Stimulated activated naive CD8-positive, alpha-beta T cell treated with anti-CD3 and anti-CD28 coated beads, Interleukin-15, amount 100 ng/mL, for 72 hours (primary cell): ENCODE measurements at regions not wholly inside any gene's neighbourhood (a gene's known extent, or its start where the extent isn't known, plus 50 kb on each side); places are given as distances from the start of the nearest gene placed in this dataset.
A peak's percentile ranks its signal among the peaks of the same experiment; 100 is the strongest.

Experiments
- ATAC-seq: fragments of 150-1000 bp; cut with Tn5 transposase; 2 replicates; pipeline ENCODE4 v1.10.0; 2021; ENCODE audit warnings: mild to moderate bottlenecking, moderate library complexity
- DNase-seq, 2 donors: peaks; one replicate each; pipeline ENCODE4 v3.0.0; 2021 to 2022
- H3K27ac Mint-ChIP-seq, 2 donors: one replicate each; pipeline ENCODE4 v1.8.0; 2022; ENCODE audit warnings: mild to moderate bottlenecking in 2 of 2, mixed read lengths in 2 of 2, moderate library complexity in 2 of 2
- H3K27me3 Mint-ChIP-seq: one replicate; pipeline ENCODE4 v1.8.0; 2022; ENCODE audit warnings: mixed read lengths
- H3K4me1 Mint-ChIP-seq: one replicate; pipeline ENCODE4 v1.8.0; 2022; ENCODE audit warnings: mild to moderate bottlenecking, mixed read lengths
- H3K4me3 Mint-ChIP-seq, 2 donors: one replicate each; pipeline ENCODE4 v1.8.0; 2022; ENCODE audit warnings: mild to moderate bottlenecking in 2 of 2, mixed read lengths in 2 of 2, moderate library complexity in 1 of 2
- H3K9me3 Mint-ChIP-seq, 2 donors: one replicate each; pipeline ENCODE4 v1.8.0; 2022; ENCODE audit warnings: mixed read lengths in 2 of 2

DNA sequence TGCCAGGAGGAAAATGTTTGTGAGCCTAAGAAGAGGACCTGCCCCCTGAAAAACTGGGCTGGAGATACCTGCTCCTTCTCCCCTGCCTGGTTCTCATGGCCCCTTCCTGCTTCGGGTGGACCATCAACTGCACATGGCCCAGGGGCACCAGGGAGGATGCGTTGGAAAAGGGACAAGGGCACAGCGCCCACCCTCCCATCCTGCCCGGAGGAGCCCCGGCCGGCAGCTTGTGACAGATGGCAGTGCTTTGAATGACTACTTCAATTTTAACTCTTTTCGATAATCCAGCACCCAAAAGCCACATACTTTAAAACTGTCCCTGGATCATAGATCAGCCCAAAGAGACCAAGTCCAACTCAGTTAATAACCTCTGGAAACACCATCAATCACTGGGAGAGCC lies 135.8 kb upstream of the NECTIN1 start:
- H3K9me3 Mint-ChIP-seq, result no peaks in the 10 kb centered on the region
- H3K27me3 Mint-ChIP-seq, result peaks cover 11% of the 10 kb centered on the region
- no peak for ATAC-seq
- H3K4me3 Mint-ChIP-seq, result no peak overlapping the region
- DNase-seq, result no peak
- H3K4me1 Mint-ChIP-seq, result no peaks in the 10 kb centered on the region
- no peak overlapping the region for H3K27ac Mint-ChIP-seq

DNA sequence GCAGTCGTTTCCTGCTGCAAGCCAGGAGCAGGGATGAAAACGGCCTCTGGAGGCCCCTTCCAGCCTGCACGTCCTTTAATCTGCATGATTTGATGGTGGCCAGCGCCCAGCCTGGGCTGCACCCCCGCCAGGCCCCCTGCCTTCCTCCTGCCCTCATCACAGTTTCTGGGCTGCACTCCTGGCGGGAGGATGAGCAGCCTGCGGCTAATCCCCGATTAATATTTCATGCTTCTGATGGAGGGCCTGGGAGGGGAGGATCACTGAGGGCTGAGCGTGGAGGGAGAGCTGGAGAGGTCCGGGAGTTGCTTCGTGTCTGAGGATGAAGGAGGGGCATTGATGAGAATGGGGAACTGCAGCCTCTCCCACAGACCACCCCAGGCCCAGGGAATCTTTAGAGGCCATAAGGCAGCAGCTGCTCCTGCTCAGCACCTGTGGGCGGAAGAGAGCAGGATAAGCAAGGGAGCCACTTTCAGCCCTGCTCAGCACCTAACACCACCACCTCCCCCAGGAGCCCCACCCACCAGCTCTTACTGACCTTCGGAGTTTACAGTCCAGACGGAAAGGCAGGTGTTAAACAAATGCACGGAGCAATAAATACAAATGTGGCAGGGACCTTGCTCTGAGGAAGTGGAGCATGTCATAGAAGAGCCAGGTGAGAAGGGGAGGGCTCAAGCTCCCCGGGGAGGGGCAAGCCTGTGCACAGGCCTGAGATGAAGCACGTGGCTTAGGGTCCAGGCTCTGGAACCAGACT lies 135.0 kb upstream of the NECTIN1 start:
- Mint-ChIP-seq H3K9me3 (no peaks in the 10 kb centered on the region), H3K27ac (no peak overlapping the region), H3K4me1 (no peaks in the 10 kb centered on the region), H3K27me3 (peaks cover 18% of the 10 kb centered on the region), H3K4me3 (no peak overlapping the region)
- ATAC-seq, result no peak
- DNase-seq, result no peak

DNA sequence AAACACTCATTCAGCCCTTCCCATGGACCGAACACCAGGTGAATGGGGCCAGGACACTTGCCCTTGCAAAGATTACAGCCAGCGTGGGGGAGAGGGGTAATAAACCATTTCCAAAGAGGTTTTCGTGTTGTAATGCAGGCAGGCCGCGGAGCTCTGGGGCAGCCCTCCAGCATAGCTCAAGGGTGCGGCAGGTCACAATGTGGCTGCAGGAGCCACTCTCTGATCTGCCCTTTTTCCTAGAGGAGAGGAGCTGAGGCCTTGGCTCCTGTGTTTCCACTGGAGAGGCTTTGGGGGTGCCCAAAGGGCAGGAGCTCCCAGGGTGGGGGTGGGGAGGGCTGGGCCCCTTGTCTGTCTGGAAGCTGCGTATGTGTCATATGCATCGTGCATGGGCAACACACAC lies 134.2 kb upstream of the NECTIN1 start:
- ATAC-seq (no peak), DNase-seq (no peak)
- Mint-ChIP-seq H3K4me3 (no peak overlapping the region), H3K27me3 (peaks cover 25% of the 10 kb centered on the region), H3K27ac (no peak overlapping the region), H3K4me1 (no peaks in the 10 kb centered on the region), H3K9me3 (no peaks in the 10 kb centered on the region)

DNA sequence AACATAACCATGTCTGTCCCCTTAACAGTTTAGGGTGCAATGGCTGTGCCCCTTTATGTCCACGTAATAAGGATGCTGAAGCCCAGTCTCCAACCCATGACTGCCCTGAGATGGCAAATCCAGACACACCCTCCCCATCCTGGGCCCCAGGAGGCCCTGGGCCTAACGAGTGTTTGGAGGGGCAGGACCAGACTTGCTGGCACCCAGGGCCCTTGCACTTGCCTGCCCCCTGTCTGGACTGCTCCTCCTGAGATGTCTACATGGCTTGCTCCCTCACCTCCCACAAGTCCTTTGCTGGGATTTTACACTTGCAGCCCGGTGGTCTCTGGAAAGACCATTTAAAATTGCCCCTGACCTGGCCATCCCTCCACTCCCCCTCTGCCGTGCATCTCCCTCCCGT lies 132.2 kb upstream of the NECTIN1 start:
- Mint-ChIP-seq H3K4me1 (no peaks in the 10 kb centered on the region), H3K9me3 (no peaks in the 10 kb centered on the region), H3K4me3 (no peak overlapping the region), H3K27ac (no peak overlapping the region), H3K27me3 (peaks cover 25% of the 10 kb centered on the region)
- DNase-seq (no peak), ATAC-seq (no peak)

DNA sequence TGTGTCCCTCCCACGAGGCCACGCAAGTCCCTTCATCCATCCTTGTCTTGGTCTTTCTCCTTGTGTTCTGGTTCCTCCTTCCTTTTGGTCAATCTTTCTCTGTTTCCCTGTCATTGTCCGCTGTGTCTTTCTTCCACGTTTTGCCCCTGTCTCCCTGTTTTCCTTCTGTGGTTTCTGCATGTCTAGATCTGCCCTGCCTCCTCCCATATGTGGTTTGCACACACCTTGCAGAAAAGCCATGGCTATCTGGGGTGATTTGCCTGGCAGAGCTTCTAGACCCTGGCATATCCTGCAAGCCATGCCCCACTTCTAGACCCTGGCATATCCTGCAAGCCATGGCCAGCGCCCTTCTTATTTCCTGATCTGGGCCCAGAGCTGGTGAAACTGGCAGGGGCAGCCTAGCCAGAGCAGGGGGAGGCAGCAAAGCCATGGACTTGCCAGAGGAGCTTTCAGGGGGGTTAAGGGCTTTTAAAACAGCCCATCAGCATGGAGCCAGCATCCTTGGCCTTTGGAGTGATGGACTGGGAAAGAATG lies 131.6 kb upstream of the NECTIN1 start:
- ATAC-seq, result no peak

DNA sequence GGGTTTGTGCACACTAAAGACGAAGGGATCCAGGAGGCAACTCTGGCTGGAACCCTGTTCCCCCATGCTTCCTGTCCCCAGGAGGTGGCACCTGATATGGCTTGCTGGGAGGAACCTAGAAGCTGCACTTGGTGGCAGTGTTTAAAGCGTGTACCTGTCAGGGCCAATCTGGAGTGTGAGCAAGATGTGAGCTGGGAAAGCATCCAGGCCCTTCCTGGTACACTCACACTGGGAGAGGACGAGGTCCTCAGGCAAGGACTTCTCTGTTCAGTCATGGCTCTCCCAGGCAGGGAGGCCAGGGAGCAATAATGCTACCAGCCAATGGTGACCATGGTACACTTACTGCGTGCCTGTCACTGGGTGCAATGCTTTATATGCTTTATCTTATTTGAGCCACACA lies 130.7 kb upstream of the NECTIN1 start:
- no peak overlapping the region for H3K27ac Mint-ChIP-seq
- ATAC-seq (peak; percentile 22), DNase-seq (no peak)
- H3K4me1 Mint-ChIP-seq, result no peaks in the 10 kb centered on the region
- no peak overlapping the region for H3K4me3 Mint-ChIP-seq
- peaks cover 25% of the 10 kb centered on the region for H3K27me3 Mint-ChIP-seq
- H3K9me3 Mint-ChIP-seq, result no peaks in the 10 kb centered on the region

More for the DNA sequence above, 131.6 kb upstream of the NECTIN1 start:
- Mint-ChIP-seq H3K4me3 (no peak overlapping the region), H3K4me1 (no peaks in the 10 kb centered on the region), H3K9me3 (no peaks in the 10 kb centered on the region), H3K27ac (no peak overlapping the region), H3K27me3 (peaks cover 25% of the 10 kb centered on the region)
- no peak for DNase-seq

DNA sequence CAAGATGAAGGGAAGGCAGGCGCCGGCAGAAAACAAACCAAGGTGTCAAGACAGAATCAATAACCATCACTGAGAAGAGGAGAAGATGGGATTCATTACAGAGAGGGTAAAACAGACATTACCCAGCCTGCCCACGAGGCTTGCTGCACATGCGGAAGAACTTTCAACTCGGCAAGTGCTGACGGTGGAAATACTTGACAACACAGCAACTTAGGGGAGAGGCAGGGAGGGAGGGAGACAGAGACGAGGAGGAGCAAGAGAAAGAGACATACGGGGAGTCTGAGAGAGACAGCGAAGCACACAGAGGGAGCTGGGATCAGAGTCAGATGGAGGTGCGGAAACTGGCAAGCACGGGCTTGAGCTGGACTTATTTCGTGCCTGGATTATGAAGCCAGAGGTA lies 129.3 kb upstream of the NECTIN1 start:
- Mint-ChIP-seq H3K9me3 (no peaks in the 10 kb centered on the region), H3K4me1 (no peaks in the 10 kb centered on the region), H3K27ac (no peak overlapping the region), H3K4me3 (no peak overlapping the region), H3K27me3 (peaks cover 25% of the 10 kb centered on the region)
- no peak for DNase-seq
- no peak for ATAC-seq

DNA sequence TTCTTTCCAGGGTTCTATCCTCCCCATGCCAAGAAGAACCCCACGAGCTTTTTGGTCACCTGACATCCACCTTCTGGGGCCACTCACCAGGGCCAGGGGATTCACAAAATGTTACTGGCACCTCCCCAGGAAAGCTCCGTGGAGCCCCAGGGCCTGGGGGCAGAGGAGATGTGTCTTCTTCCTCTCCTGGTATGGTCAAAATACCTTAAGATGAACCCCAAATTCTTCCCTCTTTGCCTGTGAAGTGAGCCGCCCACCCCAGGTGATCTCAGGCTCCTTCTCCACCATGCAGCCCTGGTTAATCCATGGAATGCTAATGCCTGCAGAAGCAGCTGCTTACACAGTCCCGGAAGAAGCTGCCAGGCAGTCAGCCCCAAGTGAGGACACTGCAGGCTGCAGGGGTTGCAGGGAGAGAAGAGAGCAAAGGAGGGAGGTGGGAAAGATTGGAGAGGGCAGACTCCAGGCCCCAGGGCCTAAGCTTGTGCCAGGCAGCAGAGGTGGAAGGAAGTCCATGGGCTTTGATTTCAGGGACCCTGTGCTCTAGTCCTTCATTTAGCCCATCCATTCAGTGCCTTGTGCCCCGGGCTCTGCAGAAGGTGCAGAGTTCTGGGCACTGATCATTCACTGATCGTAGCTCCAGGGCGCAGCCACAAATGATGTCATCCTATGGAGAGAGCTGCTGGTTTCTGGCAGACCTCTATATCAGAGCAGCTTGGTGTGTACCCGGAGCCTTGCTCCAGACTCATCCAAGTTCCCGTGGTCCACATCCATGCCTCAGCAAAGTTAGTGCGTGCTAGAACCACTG lies 127.9 kb upstream of the NECTIN1 start:
- Mint-ChIP-seq H3K4me3 (no peak overlapping the region), H3K27me3 (peaks cover 25% of the 10 kb centered on the region), H3K4me1 (no peaks in the 10 kb centered on the region), H3K9me3 (no peaks in the 10 kb centered on the region), H3K27ac (no peak overlapping the region)
- no peak for DNase-seq
- ATAC-seq, result no peak

DNA sequence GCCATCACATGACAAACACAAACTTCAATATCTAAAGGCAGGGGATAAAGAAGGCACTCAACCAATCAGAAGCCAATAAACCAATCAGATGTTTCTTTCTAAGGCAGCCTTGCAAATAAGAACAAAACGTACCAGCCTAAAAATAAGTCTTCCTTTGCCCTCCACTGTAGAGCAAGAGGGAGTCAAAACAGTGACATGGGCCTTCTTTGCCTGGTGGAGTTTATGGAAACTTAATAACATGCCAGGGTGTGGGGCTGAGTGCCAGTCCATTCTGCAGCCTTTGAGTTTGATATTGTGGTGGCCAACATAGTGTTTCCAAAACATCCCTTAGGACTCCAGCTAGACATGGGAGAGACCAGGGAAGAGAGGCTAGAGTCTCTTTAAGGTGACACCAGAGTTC lies 126.1 kb upstream of the NECTIN1 start:
- H3K27me3 Mint-ChIP-seq, result peaks cover 25% of the 10 kb centered on the region
- H3K9me3 Mint-ChIP-seq, result no peaks in the 10 kb centered on the region
- H3K27ac Mint-ChIP-seq, result no peak overlapping the region
- no peak for ATAC-seq
- no peak for DNase-seq
- H3K4me1 Mint-ChIP-seq, result no peaks in the 10 kb centered on the region
- no peak overlapping the region for H3K4me3 Mint-ChIP-seq

DNA sequence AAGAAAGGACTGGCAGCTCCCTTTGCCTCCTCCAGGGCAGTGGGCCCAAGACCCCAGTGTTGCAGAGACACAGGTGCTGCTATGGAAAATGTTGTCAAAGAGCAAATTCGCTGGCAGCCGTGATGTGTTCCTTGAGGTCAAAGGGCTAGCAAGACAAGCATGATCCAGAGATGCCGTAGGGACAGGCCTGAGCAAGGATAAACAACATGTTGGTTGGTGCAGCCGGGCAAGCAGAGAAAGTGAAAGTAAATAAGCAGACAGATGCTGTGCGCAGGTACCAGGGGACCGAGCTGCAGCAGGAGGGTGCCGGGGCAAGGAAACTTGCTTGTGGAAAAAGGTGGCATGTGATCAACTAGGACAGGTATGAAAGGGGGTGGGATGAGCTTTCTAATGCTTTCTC lies 125.5 kb upstream of the NECTIN1 start:
- Mint-ChIP-seq H3K9me3 (no peaks in the 10 kb centered on the region), H3K4me3 (no peak overlapping the region), H3K27ac (no peak overlapping the region), H3K4me1 (no peaks in the 10 kb centered on the region), H3K27me3 (peaks cover 24% of the 10 kb centered on the region)
- DNase-seq (no peak), ATAC-seq (no peak)

DNA sequence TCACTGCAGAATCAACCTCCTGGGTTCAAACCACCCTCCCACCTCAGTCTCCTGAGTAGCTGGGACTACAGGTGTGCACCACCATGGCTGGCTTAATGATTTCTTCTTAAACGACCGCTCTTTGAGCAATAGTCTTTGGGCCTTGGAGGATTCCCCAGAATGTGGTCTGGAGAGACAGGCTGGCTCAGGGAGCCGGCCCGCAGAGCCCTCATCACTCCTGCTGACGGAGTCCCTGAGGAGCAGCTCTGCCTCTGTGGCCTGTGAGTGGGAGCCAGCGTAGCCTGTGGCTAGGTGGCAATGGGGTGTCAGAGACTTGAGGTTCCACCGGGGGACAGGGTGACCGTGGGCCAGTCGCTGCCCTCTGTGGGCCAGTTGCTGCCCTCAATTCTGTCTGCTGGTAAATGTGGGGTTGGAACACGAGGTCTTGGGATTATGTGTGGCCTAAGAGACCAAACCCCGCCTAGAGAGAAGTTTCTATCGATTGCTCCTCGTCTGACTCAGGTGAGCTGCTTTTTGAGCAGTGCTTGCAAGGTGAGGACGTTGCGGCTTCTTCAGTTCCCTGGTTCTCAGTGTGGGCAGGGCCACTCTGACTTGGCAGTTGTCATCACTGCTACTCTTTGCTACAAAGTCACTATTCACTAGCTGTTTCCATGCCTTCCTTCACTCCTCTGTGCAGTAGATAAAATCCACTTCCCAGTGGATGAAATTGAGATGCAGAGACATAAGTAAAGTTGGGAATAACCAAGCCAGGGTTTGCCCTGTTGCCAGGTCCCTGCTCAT lies 124.8 kb upstream of the NECTIN1 start:
- Mint-ChIP-seq H3K27ac (peak overlapping the region in 1 of 2 donors; percentile 35), H3K4me3 (no peak overlapping the region), H3K9me3 (no peaks in the 10 kb centered on the region), H3K4me1 (no peaks in the 10 kb centered on the region), H3K27me3 (peaks cover 16% of the 10 kb centered on the region)
- DNase-seq (no peak), ATAC-seq (no peak)

DNA sequence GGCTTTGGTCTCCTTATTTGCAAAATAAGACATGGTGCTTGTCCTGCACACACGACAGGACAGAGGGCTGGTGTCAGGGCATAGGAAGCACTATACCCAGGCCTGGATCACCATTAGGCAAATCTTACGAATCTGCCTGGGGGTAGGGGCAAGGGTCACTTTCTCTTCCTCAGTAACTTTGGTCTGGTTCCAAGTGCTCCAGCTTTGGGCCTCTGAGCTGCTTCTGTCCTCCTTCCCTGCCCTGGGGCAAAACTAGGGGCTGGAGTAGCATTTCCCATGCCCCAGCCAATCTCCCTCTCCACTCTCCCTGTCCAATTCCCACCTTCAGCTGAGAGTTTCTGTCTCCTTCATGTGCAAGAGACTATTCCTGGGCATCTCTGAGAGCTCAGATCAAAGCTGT lies 123.7 kb upstream of the NECTIN1 start:
- no peaks in the 10 kb centered on the region for H3K4me1 Mint-ChIP-seq

DNA sequence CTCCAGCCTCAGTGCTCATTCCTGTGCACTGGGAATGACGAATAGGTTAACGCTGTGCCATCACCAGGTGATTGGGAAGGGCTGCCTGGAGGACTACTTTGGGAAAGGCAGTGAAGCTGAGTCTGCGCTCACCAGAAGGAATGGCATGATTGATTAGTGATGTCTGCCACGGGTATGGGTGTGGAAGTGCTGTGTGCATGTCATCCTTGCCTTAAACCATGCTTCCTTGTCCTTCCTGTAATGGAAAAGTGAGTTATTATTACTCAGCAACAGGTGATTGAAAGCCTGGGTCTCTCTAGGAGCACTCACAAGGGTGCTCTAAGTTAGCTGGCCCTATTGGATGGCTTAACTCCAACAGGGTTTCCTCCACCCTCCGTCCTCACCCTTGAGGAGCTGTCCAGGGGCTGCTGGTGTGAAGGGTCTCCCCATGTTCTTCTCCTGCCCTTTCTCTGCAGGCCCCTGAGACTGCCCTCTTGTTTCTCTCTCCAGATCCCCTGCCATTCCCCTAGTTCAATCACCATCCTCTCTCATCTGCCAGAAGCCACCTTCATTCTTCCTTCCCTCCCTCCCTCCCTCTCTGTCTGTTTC lies 121.9 kb upstream of the NECTIN1 start:
- ATAC-seq, result no peak
- Mint-ChIP-seq H3K27ac (no peak overlapping the region), H3K4me1 (no peaks in the 10 kb centered on the region), H3K27me3 (no peaks in the 10 kb centered on the region), H3K9me3 (no peaks in the 10 kb centered on the region), H3K4me3 (no peak overlapping the region)
- DNase-seq, result no peak

More for the DNA sequence above, 123.7 kb upstream of the NECTIN1 start:
- no peak overlapping the region for H3K4me3 Mint-ChIP-seq
- no peaks in the 10 kb centered on the region for H3K9me3 Mint-ChIP-seq
- ATAC-seq (no peak), DNase-seq (no peak)
- peaks cover 6% of the 10 kb centered on the region for H3K27me3 Mint-ChIP-seq
- no peak overlapping the region for H3K27ac Mint-ChIP-seq

DNA sequence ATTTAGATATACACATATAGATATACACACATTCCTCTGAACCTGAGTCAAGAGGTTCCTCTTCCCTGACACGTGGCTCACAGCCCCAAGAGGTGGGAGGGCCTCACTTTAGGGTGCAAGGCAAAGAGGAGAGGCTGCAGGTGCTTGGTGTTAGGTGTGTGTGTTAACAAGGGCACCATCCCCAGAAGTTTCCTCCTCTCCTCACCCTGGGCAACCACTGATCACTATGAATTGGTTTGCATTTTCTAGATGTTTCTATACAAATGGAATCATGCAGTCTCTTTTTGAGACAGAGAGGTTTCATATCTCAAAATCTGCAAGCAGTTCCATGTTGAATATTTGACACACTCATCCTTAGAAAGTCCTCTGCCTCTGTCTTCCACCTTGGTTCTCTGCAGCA lies 120.9 kb upstream of the NECTIN1 start:
- Mint-ChIP-seq H3K4me3 (no peak overlapping the region), H3K27me3 (peaks cover 3% of the 10 kb centered on the region), H3K27ac (no peak overlapping the region), H3K9me3 (no peaks in the 10 kb centered on the region), H3K4me1 (no peaks in the 10 kb centered on the region)
- DNase-seq (no peak), ATAC-seq (no peak)

DNA sequence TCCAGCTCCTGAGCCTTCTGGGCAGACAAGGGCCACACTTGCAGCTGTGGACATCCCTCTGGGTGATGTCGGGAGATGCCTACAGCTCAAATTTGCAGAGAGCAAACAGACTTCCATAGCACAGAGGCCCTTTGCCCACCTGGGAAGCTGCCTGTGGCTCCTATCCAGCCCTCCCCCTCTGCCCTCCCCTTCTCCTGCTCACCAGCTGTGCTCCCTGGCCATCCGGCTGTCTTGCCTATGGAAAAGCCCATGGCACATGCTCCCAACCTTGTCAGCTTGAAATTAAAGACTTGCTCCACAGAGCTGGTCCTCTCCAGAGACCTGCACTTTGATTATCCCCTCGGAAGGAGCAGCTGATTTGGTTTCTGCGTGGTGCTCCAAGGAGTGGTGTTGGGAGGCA lies 118.9 kb upstream of the NECTIN1 start:
- Mint-ChIP-seq H3K9me3 (no peaks in the 10 kb centered on the region), H3K4me3 (no peak overlapping the region), H3K4me1 (no peaks in the 10 kb centered on the region), H3K27ac (no peak overlapping the region), H3K27me3 (peaks cover 18% of the 10 kb centered on the region)
- ATAC-seq, result no peak
- no peak for DNase-seq
